HG02852 (cell line): ENCODE measurements at regions not wholly inside any gene's neighbourhood (a gene's known extent, or its start where the extent isn't known, plus 50 kb on each side); places are given as distances from the start of the nearest gene placed in this dataset.

Experiments used
- ATAC-seq: cut with Tn5 transposase; IDR thresholded peaks from one replicate; pipeline ENCODE4 v1.9.1; 2021; ENCODE audit warnings: mild to moderate bottlenecking, moderate library complexity; ENCODE audit not compliant: unreplicated experiment

DNA sequence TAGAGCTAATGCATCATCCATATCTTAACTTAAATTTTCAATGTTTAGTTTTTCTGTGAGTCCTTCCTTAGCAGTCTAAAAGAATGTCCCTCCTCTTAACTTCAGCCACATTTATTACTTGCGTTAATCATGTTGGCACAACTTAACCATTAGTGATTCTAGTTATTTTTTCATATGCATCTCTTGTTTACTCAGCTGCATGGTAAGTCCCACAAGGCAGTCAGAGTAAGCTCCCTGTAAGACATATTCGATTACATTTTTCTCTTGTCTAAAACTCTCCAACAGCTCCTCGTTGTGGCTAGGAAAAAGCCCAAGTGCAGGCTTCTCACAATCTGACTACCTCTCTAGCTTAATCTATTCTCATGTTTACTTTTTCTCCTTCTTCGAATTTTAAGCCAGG, 2045.3 kb upstream of the PIK3C3 start:
- ATAC-seq = no peak

DNA sequence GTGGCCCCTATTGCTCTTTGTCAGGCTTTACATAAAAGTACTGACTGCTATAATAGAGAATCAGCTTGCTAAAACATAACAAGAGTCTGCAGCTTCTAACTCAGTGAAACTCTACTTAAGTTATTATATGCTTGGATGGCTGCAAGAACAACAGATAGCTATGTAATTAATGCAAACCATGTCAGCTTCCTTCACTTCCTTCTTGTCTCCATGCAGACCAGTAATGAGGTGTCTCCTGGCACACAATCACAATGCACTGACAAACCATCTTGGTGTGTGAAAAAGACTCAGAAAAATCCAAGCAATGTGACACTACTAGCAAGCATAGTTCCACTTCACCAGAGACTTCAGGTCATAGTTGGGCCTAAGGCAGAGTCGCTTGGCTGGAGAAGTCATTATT, 2068.9 kb upstream of the PIK3C3 start:
- no peak for ATAC-seq

- ATAC-seq = no peak
These were observed 2082.4 kb upstream of the PIK3C3 start for GRCh38 chr18:39872651-39873050.

DNA sequence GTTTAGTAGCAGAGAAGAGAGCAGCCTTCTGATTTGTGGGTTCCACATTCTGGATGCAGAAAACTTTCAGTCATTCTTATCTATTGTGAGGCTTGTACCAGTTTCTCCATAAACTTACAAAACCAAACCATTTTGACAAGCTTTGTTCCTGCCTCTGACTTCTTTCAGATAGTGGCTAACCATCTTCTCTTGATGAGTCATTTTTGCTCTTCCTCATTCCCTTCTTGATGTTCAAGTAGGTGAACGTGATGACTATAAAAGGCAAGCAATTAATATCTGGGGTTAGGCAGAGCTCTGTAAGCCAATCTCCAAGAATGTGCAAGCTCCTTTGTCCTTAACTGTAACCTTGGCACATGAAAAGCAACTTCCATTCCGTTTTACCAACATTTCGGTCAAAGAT, 2083.1 kb upstream of the PIK3C3 start:
- ATAC-seq = no peak

GRCh38 chr18:39870591-39870990, 2084.4 kb upstream of the PIK3C3 start:
- no peak for ATAC-seq

DNA sequence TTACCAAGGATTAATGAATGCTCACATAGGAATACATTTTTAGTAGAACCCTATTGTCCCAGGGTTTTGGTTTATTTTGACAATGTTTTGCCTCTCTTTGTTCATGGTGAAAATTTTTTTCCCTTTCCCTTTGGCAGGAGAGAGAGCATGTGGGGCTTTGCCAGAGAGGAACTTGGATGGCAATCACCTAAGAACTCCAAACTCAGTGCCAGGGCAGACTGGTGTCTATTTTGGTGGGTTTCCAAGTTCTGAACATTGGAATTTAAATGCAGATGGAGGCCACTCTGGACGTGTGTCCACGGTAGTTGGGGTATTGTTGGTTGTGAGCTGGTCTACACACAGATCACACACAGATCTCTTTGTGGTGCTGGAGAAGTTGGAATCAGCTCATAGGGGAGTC, 2091.1 kb upstream of the PIK3C3 start:
- ATAC-seq = no peak

DNA sequence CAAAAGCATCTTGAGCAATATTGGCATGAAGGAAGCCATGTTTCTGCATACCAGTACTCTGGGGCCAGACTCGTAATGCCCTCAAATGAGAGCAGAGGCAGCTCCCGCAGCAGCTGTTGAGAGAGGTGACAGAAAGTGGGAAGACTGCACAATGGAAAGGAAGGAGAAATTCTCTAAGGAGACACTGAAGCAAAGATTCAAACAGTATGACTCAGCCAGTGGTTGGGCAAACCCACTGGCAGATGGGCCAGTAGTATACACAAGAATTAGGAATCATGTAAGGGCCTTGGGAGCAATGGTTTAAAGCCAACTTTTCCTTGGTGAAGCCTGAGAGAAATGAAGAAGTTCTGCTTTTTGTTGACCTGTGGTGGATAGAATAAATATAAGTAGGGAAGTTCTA, 2092.7 kb upstream of the PIK3C3 start:
- ATAC-seq = no peak

- no peak for ATAC-seq
These were observed 2100.7 kb upstream of the PIK3C3 start for GRCh38 chr18:39854291-39854690.

- ATAC-seq = no peak
These were observed 2108.8 kb upstream of the PIK3C3 start for GRCh38 chr18:39846265-39846664.

DNA sequence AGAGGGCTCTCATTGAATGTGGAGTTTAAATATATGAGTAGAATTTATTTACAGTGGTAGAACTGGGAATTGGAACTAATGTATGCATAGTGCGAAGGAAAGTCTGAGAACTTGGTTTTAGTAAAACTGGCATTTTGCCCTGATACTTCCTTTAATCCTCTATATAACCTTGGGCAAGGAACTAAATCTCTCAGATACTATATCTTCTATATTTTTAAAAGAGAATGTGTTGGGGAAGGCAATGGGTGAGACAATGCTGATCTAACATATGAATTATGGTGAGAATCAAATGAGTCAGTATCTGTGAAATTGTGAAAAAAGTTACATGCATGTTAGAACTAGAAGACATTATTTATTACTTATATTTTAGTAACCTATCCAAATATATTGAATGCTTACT, 2109.4 kb upstream of the PIK3C3 start:
- no peak for ATAC-seq

DNA sequence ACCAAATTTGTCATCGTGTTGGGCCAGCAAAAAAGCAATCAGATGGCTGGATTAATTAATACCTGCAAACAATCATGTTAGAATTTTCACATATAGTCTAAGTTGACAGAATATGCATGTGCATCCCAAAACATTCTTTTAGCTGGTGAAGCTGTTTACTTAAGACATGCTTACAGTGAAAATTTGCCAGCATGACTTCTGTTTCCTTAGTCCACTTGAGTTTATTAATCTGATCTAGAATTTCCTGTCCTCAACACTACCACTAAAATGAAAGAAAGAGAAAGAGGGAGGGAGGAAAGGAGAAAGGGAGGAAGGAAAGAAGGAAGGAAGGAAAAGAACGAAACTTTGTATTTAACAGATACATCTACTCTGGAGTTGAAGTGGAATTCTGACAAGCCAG, 2109.9 kb upstream of the PIK3C3 start:
- ATAC-seq = no peak

GRCh38 chr18:39843546-39843945, 2111.5 kb upstream of the PIK3C3 start:
- ATAC-seq = no peak

DNA sequence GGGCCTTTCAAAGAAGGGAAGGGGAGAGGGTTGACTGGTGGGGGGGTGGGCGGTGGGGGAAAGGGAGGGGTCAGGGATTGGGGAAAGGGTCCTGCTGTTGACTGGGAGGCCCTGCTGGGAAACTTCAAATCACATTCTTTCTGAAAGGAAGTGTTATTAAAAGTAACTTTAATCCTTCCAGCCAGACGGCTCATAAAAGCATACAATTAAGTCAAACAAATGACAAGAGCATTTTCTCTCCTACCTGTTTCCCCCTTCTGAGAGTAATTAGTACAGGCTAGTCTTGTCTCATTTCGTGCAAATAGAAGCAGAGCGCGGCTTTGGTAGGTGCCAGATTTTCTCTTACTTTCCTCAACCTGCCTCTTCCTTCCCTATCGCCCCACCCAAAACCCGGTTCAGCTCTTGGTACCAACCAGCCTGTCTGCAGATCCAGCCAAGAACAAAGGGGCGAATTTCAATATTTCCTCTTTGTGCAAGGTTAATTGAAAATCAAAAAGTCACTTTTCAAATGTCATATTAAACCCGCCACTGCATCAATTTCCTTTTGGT, 2112.6 kb upstream of the PIK3C3 start:
- no peak for ATAC-seq

- ATAC-seq = no peak
These were observed 2113.3 kb upstream of the PIK3C3 start for GRCh38 chr18:39841482-39842365.

DNA sequence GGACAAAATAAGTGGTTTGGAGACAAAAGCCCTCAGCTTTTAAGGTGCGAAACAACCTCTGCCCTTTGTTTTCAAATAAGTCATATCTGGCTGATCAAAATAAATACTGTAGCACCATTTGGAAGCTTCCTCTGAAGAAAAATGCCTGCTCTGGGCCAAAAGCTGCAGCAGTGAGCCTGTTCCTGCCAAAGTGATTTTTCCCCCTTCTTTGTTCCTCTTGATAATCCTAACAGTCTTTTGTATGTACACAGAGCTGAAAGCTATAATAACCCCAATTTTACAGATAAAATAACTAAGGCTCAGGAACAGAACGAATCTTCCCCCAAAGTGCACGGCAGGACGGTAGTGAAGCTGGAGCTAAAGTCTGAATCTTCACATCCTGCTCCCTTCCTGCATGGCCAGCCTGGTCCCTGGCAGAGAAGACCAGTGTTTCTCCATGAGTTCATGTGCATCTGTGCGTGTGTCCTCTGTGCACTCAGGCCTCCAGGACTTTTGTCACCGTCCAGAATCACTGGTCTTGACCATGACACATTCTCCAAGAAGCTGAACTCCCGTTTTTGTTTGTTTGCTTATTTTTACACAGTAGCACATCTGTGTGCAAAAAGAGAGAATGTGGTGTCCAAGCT, 2114.1 kb upstream of the PIK3C3 start:
- ATAC-seq = no peak

GRCh38 chr18:39840406-39840805, 2114.6 kb upstream of the PIK3C3 start:
- ATAC-seq = no peak

GRCh38 chr18:39839782-39840181, 2115.3 kb upstream of the PIK3C3 start:
- ATAC-seq = no peak

DNA sequence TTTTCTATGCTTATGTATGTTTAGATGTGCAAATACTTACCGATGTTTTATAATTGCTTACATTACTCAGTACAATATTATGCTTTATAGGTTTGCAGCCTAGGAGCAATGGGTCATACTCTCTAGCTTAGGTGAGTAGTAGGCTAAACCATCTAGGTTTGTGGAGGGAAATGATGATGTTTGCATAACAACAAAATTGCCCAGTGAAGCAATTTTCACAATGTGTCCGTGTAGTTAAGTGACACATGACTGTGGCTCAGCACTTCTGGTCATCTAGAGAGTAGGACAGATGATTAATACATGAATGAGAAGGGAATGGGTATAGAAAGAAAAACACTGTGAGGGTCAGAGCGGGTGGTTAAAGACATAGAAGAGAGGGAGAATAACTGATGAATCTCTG, 2116.2 kb upstream of the PIK3C3 start:
- ATAC-seq = no peak

DNA sequence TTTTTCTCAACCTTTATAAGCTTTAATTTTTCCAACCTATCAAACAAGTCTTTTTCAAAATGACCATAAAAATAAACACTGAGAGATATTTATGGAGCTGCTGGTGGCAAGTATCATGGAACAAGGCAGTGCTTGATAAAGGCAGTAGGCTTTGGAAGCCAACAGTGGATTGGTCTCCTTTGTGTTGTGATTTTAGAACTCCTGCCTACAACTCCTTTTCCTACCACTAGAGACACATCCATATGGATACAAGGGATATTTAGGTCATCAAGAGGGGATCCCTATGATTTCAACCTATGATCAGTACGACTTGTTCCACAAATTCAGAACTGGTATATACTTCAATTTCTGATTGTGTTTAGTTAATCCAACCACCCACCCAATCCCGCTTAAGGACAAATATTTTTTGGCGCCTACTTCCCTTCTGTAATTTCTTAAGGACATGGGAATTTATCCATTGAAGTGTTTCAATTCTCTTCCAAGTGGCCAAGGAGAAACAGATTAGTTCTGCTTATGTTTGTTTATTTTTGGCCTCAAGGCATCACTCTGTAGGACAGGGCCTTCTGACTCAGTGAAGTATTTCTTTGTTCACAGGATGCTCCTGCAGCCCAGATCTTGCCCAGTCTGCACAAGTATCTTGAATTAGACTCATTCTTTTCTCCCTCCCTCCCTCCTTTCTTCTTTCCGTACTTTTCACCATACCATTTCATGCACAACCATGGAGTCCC, 2119.6 kb upstream of the PIK3C3 start:
- no peak for ATAC-seq

DNA sequence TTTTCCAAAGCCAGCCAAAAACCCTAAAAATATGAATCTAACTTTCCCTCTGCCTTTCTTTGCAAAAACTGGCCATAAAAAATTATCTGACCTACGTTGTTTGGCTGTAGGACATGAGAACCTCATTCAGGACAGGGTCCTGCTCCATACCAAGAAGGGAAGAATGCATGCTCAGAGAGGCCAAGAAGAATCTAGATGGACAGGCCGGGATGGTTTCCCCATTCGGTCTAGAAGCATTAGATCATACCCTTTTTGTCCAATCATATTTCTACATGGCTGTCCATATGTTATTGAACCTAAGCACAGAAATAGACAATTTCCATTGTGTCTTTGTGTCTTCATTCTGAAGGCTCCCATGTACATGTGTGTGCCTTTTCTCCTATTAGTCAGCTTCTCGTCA, 2120.4 kb upstream of the PIK3C3 start:
- ATAC-seq = no peak

GRCh38 chr18:39825485-39826150, 2129.4 kb upstream of the PIK3C3 start:
- ATAC-seq = no peak
